ENCODE measurements at regions not wholly inside any gene's neighbourhood (a gene's known extent, or its start where the extent isn't known, plus 50 kb on each side); places are given as distances from the start of the nearest gene placed in this dataset.
"Not testable (repeated sequence)": the region's sequence is repeated elsewhere in the genome, so short reads cannot be mapped to it uniquely, and the experiment has no call there.

- DNase-seq = no peak
Measured at GRCh38 chr11:80282643-80283042, 841.8 kb upstream of the TENM4 start.

DNA sequence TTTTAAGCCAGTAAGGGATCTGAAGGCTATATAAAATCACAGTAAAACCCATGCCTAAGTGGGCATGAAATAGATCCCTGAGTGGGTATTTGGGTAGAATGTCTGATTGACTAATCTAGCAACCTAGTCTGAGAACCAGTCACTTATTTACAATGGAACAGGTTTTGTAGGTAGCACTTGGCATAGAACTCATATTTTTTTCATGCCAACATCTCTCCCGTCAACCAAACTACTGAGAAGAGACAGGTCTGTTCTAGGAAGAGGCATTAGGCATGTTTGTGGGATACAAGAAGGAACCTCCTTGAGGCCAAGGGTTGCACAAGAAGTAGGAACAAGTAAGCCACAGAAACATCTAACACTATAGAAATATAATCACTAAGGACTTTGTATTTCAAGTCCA is 840.4 kb upstream of the TENM4 start:
- DNase-seq = no peak

DNA sequence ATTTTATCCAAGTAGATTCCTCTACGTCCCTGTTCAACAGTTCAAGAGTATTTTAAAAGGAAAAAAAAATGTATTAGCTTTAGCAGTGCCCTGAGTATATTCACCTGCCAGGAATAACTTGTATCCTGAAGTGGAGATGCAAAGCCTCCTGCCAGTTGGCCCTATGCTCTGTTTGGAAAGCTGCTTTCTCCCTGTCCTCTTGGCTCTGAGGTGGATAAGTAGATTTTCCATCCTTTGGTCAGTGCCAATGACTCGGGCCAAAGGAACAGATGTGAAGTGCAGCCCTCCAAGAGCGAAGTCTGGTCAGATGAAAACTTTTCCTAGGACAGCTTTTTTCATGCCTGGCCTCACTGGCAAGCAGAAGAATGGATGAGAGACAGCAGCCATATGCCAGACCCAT is 839.9 kb upstream of the TENM4 start:
- no peak for DNase-seq

- DNase-seq = no peak
Measured at GRCh38 chr11:80261776-80262175, 820.9 kb upstream of the TENM4 start.

GRCh38 chr11:80257319-80258015 is 816.6 kb upstream of the TENM4 start:
- DNase-seq = not testable (repeated sequence)

- DNase-seq = no peak
Measured at GRCh38 chr11:80255021-80255420, 814.2 kb upstream of the TENM4 start.

GRCh38 chr11:80241766-80242165 is 800.9 kb upstream of the TENM4 start:
- no peak for DNase-seq

GRCh38 chr11:80240245-80240644 is 799.4 kb upstream of the TENM4 start:
- DNase-seq = no peak

GRCh38 chr11:80239217-80239616 is 798.4 kb upstream of the TENM4 start:
- DNase-seq = no peak

DNA sequence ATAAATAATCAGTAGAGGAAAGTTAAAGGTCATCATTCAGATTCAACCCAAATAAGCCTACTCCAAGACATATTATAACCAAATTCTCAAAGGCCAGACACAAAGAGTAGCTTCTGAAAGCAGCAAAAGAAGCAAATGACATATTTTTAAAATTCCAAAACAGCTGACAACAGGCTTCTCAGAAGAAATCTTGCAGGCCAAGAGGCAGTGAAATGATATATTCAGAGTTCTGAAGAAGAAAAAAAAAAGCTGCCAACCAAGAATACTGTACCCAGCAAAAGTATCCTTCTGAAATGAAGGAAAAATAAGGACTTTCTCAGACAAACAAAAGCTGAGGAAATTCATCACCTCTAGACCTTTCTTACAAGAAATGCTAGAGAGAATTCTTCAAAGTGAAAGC is 787.1 kb upstream of the TENM4 start:
- DNase-seq = no peak

DNA sequence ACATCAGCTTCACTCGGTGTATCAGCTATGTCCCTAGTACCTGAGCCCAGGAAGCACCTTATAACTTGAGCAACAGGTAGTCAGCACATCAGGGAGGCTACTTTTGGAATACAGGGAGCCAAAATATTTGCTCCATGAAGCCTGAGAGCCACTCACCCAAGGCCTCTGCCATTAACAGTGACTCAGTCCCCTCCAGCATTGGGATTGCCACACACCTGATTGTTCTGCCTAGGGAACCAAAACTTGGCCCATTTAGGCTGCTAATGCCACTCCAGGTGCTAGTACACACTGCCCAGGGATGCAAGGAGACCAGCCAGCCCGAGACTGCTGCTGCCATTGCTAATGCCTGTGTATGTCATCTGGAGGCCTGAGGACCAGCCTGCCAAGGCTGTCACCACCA is 773.6 kb upstream of the TENM4 start:
- no peak for DNase-seq

DNA sequence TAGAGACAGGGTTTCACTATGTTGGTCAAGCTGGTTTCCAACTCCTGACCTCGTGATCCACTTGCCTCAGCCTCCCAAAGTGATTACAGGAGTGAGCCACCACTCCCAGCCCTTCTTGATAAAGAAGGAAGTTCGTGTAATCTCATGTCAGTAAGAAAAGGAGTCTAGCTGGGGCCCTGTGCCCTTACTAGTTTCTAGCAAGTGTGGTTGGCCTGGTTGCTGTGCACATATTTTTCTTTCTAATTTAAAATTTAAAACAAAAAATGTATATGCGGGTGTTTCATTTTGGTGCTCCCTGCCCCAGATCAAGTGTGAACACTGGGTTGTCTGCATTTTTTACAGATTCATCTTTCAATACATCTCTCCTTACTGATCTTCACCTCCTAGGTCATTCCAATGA is 770.8 kb upstream of the TENM4 start:
- DNase-seq = no peak

DNA sequence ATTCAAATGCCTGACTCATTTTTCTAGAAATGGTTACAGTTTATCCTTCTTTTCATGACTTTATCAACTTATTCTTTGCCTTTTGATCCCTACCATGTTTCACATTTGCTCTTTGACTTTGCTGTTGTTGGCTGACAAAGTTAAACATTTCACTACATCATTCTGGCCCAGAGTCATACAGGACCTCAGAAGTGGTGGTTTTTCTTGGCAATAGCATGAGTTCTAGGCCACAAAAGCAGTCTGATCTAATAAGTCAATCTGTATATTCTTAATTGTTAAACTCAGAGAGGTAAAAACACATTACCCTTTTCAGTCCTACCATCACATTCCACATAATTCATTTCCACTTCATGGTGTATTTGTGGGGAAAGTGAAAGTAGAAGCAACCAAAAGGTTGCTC is 763.2 kb upstream of the TENM4 start:
- no peak for DNase-seq

DNA sequence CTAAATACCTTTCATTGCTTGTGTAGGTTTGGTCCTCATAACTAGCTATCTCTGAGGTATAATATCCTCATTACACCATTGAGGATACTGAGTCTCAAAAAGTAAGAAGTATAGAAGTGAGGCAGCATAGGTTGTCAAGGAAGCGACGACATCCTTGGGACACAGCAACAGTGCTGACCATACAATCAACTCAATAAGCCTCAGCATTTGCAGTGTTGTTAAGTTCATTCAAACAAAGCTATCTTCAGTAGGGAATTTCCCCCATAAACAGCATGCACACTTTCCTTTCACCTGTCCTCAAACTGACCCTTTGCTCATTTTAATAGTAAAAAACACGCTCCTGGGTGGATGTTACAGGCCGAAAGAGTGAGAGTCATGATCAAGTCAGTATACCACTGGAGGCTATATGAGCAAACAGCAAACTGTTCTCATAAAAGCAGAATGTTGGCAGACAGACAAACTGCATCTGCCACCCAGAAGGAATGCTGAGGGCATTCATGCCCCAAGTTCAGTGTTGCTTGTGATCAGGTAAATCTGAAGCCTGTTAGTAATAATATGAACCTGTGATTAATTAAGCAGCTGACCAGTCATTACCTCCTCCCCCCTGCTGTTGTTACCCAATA is 756.2 kb upstream of the TENM4 start:
- no peak for DNase-seq

GRCh38 chr11:80196041-80196440 is 755.2 kb upstream of the TENM4 start:
- no peak for DNase-seq

GRCh38 chr11:80194625-80195024 is 753.8 kb upstream of the TENM4 start:
- DNase-seq = no peak

- DNase-seq = no peak
Measured at GRCh38 chr11:80194016-80194415, 753.2 kb upstream of the TENM4 start.

- no peak for DNase-seq
Measured at GRCh38 chr11:80188076-80188627, 747.3 kb upstream of the TENM4 start.

GRCh38 chr11:80186692-80187091 is 745.9 kb upstream of the TENM4 start:
- no peak for DNase-seq

DNA sequence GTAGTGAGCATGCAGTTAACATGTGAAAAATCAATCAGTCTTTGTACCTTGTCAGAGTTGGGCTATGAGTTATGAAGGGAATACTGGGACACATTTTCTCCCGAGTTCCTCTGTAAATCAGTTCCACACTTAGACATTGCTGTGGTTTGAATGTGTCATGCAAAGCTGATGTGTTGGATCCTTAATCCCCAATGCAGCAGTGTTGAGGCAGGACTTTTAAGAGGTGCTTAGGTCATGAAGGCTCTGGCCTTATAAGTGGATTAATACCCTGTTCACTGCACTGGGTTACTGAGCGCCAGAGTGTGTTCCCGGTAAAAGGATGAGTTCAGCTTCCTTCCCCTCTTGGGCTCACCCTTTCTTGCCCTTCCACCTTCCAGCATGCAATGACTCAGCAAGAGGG is 742.1 kb upstream of the TENM4 start:
- no peak for DNase-seq

DNA sequence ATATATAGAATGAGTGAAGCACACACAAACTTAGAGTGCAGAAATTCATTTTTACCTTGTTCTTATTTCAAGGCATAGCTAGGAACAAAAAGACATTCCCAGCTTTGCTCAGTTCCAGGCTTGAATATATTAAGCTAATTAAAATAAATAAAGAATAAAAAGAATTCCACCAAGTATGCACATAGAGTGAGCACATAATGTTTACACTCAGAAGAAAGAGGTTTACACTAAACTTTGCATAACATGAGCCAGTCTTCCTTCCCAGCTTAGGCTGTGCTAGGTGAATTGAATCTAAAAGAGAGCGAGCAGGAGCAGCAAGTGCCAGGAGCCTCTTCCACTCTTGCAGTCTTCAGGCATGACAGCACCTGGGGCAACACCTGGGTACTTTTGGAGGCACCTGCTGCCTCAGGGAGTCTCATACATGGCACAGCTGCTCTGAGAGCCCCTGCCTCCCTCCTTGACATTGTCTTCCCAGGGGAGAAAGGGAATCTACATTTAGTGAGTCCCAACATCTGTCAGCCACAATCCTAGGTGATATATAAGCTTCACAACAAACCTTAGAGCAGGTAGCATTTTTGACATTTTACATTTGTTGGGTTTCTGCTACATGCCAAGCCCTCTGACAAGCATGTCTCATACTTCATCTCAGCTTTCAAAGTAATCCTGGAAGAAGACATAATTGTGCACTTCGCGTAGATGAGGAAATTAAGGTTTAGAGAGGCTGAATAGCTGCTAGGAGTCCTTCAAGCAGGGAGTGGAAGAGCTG is 732.7 kb upstream of the TENM4 start:
- no peak for DNase-seq

GRCh38 chr11:80168796-80169195 is 728.0 kb upstream of the TENM4 start:
- no peak for DNase-seq

GRCh38 chr11:80167766-80168165 is 726.9 kb upstream of the TENM4 start:
- no peak for DNase-seq

- DNase-seq = no peak
Measured at GRCh38 chr11:80165744-80166143, 724.9 kb upstream of the TENM4 start.

Measured in NCI-H1930 (cell line).